Nucleus accumbens (tissue), 56 donors: ENCODE measurements at regions not wholly inside any gene's neighbourhood (a gene's known extent, or its start where the extent isn't known, plus 50 kb on each side); places are given as distances from the start of the nearest gene placed in this dataset.
"Not testable (repeated sequence)": the region's sequence is repeated elsewhere in the genome, so short reads cannot be mapped to it uniquely, and the experiment has no call there.

ENCODE experiments used
- DNase-seq, 56 donors: peaks; one replicate each; lab custom pipeline; 2025; lab: John Stamatoyannopoulos, UW

DNA sequence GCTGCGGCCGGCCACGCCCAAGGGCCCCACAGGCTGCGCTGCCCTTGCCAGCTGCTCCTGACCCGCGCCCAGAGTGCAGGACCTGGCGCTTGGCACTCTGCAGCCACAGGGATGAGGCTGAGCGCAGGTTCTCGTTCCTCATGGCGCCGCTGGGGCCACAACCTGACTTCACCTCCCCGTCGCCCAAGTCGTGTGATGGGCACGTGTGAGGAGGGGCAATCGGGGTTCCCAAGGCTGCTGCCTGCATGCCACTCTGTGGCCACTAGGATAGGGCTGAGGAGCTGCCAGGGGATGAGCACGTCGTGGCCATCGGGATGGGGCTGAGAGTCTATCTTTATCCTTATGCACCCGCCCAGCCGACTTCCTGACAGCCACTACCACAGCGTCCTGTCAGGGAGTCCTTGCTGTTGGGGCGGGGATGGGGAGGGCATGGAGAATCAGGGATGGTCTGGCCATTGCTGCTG is 1890.0 kb upstream of the CDH9 start:
- DNase-seq: not testable (repeated sequence)

DNA sequence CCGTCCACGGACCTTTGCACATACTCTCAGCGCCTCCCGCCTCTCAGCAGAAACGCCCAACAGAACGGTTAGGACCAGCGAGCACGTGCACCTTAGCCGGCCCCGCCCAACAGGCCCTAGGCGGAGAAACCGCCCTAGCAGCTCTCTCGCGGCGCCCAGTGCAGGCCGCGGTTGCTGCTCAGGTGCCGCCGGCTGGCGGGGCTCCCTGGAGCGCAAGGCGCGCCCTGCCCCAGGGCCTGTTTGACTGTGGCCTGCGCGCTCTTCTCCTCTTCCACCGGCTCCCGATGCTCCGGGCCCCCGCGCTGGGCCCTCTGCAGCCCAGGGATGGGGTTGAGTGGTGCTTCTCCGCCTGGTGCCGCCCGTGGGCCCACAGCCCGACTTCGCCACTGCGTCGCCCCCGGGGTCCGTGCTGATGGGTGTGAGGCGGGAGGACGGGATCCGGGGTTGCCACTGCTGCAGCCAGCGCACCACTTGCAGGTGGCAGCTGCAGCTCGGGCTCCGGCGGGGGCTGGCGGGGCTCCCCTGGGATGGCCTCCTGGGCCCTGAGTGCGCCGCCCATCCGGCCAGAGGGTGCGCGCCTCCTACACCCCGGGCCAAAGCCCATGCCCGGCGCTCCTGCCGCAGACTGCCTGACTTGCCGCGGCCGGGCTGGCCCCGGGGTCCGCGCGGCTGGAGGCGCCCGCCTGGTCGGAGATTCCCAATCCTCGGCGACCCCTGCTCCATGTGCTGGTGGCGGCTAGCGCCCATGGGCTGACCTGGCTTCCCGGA is 1889.4 kb upstream of the CDH9 start:
- DNase-seq: no peak

GRCh38 chr5:28926422-28926821 is 1888.0 kb upstream of the CDH9 start:
- DNase-seq: no peak

- no peak for DNase-seq
Measured at GRCh38 chr5:28917631-28918030, 1879.2 kb upstream of the CDH9 start.

DNA sequence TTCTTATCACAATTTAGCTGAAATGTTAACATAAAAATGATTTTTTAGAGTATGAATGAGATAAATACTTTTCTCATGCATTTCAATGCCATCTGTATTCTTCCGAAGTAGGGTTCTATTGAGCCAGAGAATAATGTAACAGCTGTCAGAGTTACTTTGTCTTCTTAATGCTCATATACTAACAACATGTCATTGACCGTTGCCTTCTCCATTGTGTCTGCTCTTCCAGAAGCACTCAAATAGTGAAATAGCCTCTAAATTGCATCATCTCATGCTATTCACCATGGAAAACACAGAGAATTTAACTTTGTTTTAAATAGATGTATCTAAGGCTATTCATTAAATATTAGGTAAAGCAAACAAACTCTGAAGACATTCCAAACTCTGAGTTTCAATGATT is 1875.9 kb upstream of the CDH9 start:
- no peak for DNase-seq

DNA sequence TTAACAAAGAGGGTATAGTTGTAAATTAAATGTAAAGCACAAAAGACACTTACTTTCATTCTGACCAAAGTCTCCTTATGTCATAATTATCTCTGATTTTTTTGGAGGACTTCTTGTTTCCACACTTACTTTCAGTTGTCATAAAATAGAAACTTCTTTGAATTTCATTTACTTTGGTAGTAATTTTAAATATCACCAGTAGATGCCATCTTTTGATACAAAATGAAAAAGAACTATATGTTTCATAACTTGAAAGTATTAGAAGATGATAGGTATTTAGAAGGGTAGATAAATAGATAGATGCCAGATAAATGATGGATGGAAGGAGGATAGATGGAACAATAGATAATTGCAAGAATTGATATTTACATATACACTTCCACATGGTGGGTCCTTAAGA is 1865.3 kb upstream of the CDH9 start:
- DNase-seq: no peak

DNA sequence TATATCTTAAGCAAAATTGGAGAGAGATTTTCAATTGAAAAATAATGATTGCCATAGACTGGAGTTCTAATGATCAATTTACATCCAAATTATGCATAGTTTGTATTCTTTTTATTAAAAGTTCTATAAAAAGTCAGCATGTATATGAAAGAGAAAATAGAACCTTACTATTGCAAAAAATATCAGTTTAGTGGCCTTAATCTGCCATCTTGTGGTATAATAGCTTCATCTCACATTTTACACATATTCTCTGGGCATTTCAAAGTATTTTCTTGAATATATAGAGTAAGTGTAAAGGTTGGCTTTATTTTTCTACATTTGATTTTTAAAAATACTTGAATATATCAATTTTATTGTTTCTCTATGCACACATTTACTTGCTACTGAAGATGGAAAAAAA is 1858.6 kb upstream of the CDH9 start:
- no peak for DNase-seq

DNA sequence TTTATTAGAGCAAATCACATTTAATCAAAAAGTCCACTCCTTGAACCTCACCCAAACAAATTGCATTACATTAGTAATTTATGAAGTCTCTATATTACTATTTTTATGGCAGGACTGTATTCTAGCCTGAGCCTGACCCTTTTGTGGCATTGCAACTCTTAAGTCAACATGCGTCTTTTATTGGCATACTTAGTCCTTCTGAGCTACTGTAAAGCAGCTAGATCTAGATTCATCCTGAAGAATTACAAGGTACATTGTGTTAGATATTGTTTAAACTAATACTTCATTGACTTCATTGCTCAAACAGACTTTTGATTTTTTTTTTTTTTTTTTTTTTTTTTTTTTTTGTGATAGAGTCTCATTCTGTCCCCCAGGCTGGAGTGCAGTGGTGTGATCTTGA is 1842.5 kb upstream of the CDH9 start:
- DNase-seq: no peak

DNA sequence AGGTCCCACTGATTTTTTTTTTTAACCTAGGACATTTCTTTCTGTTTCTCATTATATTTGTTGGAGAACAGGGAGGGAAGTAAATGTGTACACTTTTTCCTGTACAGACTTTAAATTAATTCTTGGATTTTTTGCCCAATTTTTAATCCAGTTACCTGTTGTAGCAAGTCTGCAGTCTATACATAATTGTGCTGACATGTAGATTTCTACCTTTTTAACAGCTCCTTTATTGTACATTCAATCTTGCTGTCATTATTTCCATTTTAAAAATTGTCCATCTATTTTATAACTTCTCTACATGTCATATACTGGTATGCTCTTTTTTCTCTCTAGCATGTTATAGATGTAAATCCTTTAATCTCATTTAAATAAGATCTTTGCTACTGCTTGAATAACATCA is 1838.7 kb upstream of the CDH9 start:
- no peak for DNase-seq

- DNase-seq: no peak
Measured at GRCh38 chr5:28864006-28864405, 1825.6 kb upstream of the CDH9 start.

DNA sequence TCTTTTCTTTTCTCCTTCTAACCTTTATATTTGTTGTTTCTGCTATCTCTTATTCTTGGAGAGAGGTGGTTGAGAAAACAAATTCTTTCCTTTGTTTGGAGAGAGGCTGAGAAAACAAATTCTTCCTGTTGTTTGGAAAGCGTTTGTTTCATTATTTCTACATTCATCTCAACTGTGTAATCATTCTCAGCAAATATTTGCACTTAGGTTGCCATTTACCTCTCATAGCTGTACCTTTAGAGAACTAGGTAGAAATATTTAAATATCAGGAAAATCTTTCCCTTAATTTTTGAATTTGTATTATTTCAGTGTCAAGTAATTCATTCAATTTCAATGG is 1824.4 kb upstream of the CDH9 start:
- DNase-seq: no peak

DNA sequence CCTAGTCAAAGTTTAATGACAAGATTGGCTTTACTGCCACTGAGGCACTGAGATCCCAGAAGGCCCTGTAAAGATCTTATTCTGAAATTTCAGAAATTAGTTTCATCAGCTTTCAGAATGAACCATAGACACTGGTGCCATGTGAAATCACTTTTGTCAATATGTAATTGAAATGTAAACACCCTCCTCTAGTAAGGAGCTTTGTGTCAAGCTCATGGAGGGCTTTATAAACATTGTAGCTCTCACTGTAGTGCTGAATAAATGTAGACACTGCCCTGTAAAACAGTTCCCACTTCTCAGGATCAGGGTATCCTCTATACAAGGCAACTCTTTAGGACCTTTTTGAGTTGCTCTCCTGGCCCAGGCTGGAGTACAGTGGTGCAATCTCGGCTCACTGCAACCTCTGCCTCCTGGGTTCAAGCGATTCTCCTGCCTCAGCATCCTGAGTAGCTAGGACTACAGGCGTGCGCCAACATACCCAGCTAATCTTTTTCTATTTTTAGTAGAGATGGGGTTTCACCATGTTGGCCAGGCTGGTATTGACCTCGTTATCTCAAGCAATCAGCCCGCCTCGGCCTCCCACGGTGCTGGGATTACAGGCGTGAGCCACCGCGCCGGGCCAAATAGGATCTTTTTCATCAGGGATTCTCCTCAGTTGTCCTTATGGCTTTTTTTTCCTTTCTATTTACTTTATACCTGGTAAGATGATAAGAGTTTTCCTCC is 1823.9 kb upstream of the CDH9 start:
- DNase-seq: no peak

- no peak for DNase-seq
Measured at GRCh38 chr5:28855626-28856025, 1817.2 kb upstream of the CDH9 start.

DNA sequence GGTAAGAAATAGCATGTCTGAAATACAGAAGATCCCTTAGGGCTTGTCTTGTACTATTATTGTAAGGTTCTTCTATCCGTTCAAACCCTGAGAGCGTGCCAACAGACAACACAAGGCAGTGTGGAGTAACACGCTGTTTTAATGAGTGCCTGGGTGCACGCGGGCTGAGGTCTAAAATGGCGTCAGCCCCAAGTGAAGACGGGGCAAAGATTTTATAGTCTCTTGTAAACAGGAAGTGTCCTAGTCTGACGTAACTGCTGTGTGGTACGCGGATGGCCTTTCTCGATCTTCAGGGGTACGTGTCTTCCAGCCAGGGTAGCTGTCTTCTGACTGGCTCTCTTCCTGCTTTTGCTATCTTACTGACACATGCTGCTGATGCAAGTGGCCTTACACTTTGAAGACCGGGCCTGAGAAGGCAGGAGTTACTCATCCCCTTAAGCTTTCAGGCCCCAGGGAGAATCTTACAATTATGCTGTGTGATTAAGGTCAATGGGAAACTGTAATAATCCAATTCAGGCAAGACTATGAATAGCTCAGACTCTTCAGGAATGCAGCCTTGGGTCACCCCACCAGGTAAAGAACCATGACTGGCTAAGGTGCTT is 1812.0 kb upstream of the CDH9 start:
- DNase-seq: no peak

DNA sequence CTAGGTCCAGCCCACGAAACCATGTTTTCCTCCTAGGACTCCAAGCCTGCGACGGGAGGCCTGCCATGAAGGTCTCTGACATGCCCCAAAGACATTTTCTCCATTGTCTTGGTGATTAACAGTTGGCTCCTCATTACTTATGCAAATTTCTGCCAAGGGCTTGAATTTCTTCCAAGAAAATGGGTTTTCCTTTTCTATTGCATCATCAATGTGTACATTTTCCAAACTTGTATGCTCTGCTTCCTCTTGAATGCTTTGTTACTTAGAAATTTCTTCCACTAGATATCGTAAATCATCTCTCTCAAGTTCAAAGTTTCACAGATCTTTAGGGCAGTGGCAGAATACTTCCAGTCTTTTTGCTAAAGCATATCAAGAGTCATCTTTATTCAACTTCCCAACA is 1792.7 kb upstream of the CDH9 start:
- no peak for DNase-seq

GRCh38 chr5:28823231-28823630 is 1784.8 kb upstream of the CDH9 start:
- DNase-seq: no peak

DNA sequence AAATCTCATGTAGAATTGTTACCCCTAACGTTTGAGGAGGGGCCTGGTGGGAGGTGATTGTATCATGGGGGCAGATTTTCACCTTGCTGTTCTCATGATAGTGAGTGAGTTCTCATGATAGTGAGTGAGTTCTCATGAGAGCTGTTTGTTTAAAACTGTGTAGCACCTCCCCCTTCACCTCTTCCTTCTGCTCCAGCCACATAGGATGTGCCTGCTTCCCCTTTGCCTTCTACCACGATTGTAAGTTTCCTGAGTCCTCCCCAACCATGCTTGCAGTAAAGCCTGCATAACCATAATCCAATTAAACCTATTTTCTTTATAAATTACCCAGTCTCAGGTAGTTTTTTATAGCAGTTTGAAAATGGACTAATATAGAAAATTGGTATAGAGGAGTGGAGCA is 1783.7 kb upstream of the CDH9 start:
- DNase-seq: no peak

DNA sequence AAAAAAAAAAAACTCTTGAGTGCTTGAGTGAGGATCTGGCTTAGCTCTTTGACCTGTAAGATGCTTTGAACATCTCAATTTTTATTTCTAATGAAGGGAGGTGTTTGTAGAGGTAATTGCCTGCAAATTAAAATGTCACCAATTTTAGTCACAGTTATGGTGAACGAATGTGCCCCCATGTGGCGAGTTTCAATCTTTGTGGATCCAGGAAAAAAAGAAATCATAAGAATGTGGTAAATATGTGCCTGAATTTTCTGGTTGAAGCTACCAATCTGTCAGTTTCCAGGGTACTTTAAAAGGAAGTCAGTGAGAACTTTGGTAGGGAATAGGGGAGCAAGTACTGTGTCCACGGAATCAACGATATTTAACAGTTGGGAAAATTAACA is 1772.4 kb upstream of the CDH9 start:
- DNase-seq: no peak

GRCh38 chr5:28809811-28810750 is 1771.7 kb upstream of the CDH9 start:
- no peak for DNase-seq

- no peak for DNase-seq
Measured at GRCh38 chr5:28808967-28809810, 1770.8 kb upstream of the CDH9 start.
